GM13977 (cell line): ENCODE measurements at regions not wholly inside any gene's neighbourhood (a gene's known extent, or its start where the extent isn't known, plus 50 kb on each side); places are given as distances from the start of the nearest gene placed in this dataset.
A peak's percentile ranks its signal among the peaks of the same experiment; 100 is the strongest.

Source experiments
- DNase-seq: peaks from one replicate; pipeline ENCODE4 v3.0.0; 2012; ENCODE audit warnings: low spot score
- CTCF ChIP-seq: IDR thresholded peaks from 2 replicates; pipeline ENCODE4 v1.5.1; 2012; ENCODE audit warnings: mild to moderate bottlenecking, control low read depth; ENCODE audit not compliant: insufficient read depth; ENCODE audit errors: extremely low read depth, missing control alignments
- in situ Hi-C: fragments of 300-500 bp; cut with MboI; formaldehyde crosslinking; loops from one replicate; pipeline ENCODE4 v1.12.0; 2022; ENCODE audit warnings: low sequenced_read_pairs, low pct_unique_long_range_greater_than_20kb, mixed read lengths, inconsistent platforms; ENCODE audit not compliant: unreplicated experiment

- in situ Hi-C loops: no loop called here
- no peak for TF ChIP-seq CTCF
- peak; percentile 2 for DNase-seq
Measured at GRCh38 chr2:160630801-160631590, 137.4 kb upstream of the RBMS1 start.

GRCh38 chr2:160632084-160632975 lies 138.7 kb upstream of the RBMS1 start:
- DNase-seq: no peak
- no peak for TF ChIP-seq CTCF
- in situ Hi-C loops: no loop called here

- no peak for TF ChIP-seq CTCF
- in situ Hi-C loops: no loop called here
- DNase-seq: no peak
Measured at GRCh38 chr2:160634436-160634835, 140.8 kb upstream of the RBMS1 start.

GRCh38 chr2:160635488-160635887 lies 141.9 kb upstream of the RBMS1 start:
- TF ChIP-seq CTCF: no peak
- in situ Hi-C loops: no loop called here
- no peak for DNase-seq

- DNase-seq: no peak
- in situ Hi-C loops: no loop called here
- no peak for TF ChIP-seq CTCF
Measured at GRCh38 chr2:160639472-160639871, 145.9 kb upstream of the RBMS1 start.

- in situ Hi-C loops: no loop called here
- no peak for TF ChIP-seq CTCF
- peak; percentile 2 for DNase-seq
Measured at GRCh38 chr2:160646684-160647444, 153.3 kb upstream of the RBMS1 start.
